Breast epithelium (tissue), 3 donors: ENCODE measurements at regions not wholly inside any gene's neighbourhood (a gene's known extent, or its start where the extent isn't known, plus 50 kb on each side); places are given as distances from the start of the nearest gene placed in this dataset.

Source experiments
- CTCF ChIP-seq, 3 donors: fragments of 450-650 bp; IDR thresholded peaks; one replicate each; pipeline ENCODE4 v1.5.1; 2016 to 2017; ENCODE audit warnings: antibody characterized with exemption in 3 of 3, mild to moderate bottlenecking in 3 of 3, moderate library complexity in 3 of 3
- POLR2AphosphoS5 ChIP-seq, 3 donors: sonication (generic); formaldehyde crosslinking; IDR thresholded peaks; one replicate each; pipeline ENCODE4 v1.6.1; 2017; ENCODE audit warnings: antibody characterized with exemption in 3 of 3

GRCh38 chr14:27315947-27316346, 718.1 kb upstream of the NOVA1 start:
- TF ChIP-seq CTCF (IDR thresholded peaks at IDR 0.05) (no peak), POLR2AphosphoS5 (IDR thresholded peaks at IDR 0.05) (no peak)
